Posterior cingulate gyrus (tissue), 11 donors: ENCODE measurements at regions not wholly inside any gene's neighbourhood (a gene's known extent, or its start where the extent isn't known, plus 50 kb on each side); places are given as distances from the start of the nearest gene placed in this dataset.
A peak's percentile ranks its signal among the peaks of the same experiment; 100 is the strongest.
"Not testable (repeated sequence)": the region's sequence is repeated elsewhere in the genome, so short reads cannot be mapped to it uniquely, and the experiment has no call there.

Source experiments
- DNase-seq, 10 donors: peaks; one replicate each; pipeline versions ENCODE4 v3.0.0 to v3.0.0-alpha.2; 2020 to 2021; ENCODE audit warnings: mixed read lengths in 3 of 10
- intact Hi-C: fragments of 100-400 bp; cut with DNase I; formaldehyde crosslinking; loops from one replicate; pipeline ENCODE4 v1.15.1; 2023

DNA sequence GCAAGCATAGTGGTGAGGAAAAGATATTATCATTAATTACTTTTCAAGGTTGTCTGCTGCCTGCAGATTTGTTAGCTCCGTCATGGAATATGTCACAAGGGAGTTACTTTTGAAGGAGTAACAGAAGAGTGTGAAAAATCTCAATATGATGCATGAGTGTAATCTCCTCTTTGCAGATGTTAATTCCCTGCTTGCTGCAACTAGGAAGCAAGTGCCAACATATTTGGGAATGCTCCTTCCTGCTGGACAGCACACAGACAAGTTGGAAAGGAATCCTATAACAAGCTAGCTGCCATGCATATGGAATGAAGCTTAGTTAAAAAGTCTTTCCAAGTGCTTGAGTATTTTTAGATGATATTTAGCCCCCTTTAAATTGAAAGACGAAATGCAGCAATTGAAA, 2023.6 kb upstream of the CDH6 start:
- DNase-seq = no peak
- intact Hi-C loops = no loop called here

DNA sequence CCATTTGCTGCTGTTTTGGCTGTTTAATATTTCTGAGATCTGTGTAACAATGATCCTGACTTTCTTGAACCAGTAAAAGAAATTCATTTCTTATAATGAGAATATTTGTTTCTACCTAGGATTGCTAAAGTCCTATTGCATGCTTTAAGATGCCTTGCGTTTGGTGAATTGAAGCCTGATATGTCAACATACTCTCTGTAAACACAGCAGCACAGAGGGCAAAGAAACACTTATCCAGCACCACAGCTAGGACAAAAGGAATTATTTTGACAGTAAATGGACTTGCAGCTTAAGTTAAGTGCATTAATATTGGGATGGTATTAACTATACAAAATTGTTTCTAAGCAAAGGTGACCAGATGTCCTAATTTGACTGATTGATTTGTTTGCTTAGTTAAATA, 2031.2 kb upstream of the CDH6 start:
- intact Hi-C loops = no loop called here
- DNase-seq = no peak

DNA sequence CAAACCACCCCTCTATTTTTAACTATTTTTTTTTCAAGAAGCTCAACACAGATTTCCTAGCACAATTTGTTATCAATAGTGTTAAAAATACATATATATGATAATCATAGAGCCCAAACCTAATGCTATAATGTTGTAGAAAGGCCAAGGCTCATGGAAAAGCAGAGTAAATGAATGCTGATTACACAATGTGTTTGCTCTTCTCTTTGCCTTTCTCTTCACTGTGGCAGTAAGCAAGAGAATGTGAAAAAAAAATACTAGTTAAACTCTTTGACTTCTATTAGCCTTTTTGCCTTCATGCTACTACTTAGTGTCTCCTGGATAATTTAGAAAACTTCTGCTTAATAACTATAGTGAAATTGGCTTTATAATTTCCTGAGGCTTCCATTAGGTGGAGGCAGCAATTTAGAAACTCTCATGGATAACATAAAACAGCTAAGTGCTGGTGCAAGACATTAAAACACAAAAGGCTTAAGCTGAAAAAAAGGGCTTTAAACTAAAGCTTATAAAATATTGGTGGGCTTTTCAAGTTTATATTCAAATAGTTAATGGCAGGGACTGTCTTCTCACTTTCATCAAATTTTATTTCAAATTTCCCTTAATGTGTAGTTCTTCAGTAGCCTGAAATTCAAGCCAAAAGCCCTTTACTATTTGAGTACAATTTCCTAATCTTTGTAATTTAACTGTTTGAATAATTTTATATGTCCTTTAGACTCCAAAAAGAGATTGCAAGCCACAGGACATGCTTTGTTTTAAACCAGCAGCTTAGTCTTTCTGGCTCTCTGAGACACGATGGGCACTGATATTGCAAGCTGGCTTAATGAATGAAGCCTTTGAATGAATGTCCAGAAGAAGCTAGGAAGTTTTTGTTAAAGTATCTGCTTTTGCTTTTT, 2031.8 kb upstream of the CDH6 start:
- intact Hi-C loops = no loop called here
- DNase-seq = no peak

DNA sequence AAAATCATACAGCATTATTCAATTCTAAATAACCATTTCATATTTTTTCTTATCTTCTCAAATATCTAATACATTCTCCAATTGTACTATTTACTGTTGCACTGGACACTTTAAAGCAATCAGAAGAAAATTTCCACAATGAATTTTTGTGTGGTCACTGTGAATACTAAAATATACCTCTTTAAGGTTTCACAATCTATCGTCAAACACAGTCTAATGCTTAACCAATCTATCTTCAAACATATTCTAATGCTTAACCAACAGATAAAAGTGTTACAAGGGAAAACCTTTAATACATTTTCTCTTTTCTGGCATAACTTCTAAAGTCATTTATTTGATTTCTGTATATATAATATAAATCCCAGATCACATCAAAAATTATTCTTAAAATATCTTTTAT, 2035.5 kb upstream of the CDH6 start:
- intact Hi-C loops = no loop called here
- no peak for DNase-seq

DNA sequence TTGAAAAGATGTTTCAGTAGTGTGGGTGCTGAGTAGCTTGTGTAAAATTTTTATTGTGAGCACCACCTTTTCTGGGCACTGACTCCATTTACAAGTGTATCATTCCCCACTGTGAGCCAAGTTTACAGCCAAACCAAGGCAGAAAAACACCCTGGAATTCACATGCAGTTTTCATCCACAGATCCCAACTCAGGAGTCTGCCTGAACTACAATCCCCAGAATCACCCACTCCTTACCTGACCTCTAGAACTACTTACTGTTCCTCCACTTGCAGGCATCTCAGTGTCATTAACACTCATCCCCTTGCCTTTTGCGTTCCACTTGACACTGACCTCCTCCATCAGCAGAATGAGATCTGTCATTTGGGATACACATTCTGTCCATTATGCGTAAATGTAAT, 2042.6 kb upstream of the CDH6 start:
- DNase-seq = no peak
- intact Hi-C loops = no loop called here

DNA sequence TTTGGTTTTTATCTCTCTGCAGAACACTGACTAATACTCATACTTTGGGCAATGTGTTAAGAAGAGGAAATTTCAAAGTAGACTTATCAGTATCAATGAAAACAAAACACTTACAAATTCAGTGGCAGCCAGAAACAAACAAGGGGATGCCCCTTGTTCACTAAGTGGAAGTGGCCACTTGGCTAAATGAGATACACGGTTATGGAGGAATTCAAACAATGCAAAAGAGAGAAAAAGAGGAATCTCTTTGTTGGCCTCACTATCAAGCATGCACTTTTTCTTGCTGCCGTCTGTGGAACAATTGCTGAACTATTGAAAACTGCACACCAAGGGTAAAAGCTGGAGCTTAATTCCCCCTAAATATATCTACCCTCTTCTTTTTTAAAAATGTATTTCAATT, 2044.9 kb upstream of the CDH6 start:
- intact Hi-C loops = no loop called here
- DNase-seq = no peak

DNA sequence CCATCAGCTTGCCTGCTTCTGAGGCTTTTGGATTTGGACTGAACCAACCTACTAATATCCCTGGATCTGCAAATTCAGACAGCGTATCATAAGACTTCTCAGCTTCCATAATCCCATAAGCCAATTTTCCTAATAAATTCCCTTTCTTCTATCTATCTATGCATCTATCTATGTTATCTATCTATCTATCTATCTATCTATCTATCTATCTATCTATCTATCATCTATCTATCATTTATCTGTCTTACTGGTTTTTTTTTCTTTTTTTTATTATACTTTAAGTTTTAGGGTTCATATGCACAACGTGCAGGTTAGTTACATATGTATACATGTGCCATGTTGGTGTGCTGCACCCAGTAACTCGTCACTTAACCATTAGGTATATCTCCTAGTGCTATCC, 2045.4 kb upstream of the CDH6 start:
- DNase-seq = no peak
- intact Hi-C loops = no loop called here

DNA sequence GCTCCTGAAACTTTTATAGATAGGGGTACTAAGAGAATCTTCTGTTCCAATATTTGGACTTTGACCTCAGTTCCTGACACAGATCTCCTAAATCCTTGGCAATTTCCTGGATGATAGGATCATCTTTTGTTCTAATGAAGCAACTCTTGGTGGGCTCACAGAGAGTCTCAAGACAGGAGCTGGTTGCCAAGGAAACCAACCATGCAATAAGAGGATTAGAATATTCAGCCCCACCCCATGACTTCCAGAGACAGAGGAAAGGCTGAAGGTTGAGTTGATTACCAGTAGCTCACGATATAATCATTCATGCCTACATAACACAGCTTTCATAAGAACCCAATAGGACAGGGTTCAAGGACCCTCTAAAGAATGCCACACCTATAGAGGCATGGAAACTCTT, 2050.2 kb upstream of the CDH6 start:
- intact Hi-C loops = no loop called here
- DNase-seq = no peak

DNA sequence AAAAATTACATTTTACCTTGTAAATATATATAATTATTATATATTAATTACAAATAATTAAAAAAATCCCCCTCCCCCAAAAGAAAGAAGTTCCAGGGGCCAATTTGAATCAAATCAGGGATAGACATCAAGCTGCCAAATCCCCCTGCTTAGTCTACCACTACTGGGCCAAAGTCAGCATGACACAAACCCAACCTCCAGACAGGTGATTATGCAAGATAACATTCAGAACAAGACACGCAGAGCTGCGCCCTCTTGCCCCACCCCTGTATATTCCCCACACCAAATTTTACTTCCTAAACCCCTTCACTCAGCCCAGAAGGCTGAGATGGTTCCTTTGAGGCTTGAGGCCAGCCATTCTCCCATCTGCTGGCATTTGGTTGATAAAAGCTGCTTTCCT, 2059.1 kb upstream of the CDH6 start:
- DNase-seq = no peak

DNA sequence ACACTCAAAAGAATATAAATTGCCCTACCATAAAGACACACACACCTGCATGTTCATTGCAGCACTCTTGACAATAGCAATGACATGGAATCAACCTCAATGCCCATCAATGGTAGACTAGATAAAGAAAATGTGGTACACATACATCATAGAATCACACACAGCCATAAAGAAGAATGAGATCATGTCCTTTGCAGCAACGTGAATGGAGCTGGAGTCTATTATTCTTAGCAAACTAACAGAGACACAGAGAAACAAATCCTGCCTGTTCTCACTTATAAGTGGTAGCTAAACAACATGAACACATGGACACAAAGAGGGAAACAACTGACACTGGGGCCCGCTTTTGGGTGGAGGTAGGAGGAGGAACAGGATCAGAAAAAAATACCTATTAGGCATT, 2062.2 kb upstream of the CDH6 start:
- intact Hi-C loops = no loop called here
- DNase-seq = no peak

More for the DNA sequence above, 2059.1 kb upstream of the CDH6 start:
- intact Hi-C loops = no loop called here

DNA sequence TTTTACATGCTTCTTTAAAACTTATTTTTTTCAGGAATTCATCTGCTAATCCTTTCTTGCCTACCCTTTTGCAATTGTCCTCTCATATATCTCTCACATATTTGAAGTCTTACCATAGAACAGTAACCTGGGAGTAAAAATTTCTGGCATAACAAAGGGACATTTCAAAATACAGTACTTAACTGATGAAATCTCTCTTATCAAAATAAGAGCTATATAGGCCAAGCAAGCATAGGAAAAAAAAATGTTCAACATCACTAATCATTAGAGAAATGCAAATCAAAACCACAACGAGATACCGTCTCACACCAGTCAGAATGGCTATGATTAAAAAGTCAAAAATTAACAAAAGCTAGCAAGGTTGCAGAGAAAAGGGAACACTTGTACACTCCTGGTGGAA, 2062.7 kb upstream of the CDH6 start:
- intact Hi-C loops = no loop called here
- no peak for DNase-seq

DNA sequence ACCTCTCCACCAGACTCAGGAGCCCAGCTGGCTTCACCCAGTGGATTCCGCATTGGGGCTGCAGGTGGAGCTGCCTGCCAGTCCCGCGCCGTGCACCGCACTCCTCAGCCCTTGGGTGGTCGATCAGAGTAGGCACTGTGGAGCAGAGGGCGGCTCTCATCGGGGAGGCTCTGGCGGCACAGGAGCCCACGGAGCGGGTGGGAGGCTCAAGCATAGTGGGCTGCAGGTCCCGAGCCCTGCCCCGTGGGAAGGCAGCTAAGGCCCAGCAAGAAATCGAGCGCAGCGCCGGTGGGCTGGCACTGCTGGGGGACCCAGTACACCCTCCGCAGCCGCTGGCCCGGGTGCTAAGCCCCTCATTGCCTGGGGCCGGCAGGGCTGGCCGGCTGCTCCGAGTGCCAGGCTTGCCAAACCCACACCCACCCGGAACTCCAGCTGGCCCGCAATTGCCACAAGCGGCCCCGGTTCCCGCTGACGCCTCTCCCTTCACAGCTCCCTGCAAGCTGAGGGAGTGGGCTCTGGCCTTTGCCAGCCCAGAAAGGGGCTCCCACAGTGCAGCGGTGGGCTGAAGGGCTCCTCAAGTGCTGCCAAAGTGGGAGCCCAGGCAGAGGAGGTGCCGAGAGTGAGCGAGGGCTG, 2065.8 kb upstream of the CDH6 start:
- peak in 2 of 10 donors; percentile 77 to 79 for DNase-seq
- intact Hi-C loops = not testable (repeated sequence)

DNA sequence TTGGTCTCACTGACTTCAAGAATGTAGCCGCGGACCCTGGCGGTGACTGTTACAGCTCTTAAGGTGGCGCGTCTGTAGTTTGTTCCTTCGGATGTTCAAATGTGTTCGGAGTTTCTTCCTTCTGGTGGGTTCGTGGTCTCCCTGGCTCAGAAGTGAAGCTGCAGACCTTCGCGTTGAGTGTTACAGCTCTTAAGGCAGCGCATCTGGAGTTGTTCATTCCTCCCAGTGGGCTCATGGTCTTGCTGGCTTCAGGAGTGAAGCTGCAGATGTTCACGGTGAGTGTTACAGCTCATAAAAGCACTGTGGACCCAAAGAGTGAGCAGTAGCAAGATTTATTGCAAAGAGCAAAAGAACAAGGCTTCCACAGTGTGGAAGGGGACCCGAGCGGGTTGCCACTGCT, 2067.0 kb upstream of the CDH6 start:
- peak in 1 of 10 donors; percentile 37 for DNase-seq
- intact Hi-C loops = not testable (repeated sequence)

DNA sequence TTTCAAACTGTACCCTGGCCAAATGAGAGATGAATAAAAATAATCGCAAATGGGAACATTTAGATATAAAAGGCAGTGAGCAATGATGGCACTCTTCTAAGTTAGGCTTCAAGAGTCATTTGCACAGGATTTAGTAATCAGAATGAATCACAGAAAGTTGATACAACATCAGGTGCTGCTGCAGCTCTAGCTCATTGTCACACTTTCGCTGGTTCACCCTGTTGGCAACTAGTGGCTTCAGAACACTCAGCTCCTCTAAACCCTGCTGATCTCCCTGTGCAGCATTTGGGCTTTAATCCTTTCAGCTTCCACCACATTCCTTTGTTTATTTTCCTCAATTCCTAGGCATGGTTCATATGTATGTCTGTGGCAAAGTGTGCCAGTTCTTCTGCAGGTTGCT, 2071.2 kb upstream of the CDH6 start:
- DNase-seq = no peak
- intact Hi-C loops = no loop called here

DNA sequence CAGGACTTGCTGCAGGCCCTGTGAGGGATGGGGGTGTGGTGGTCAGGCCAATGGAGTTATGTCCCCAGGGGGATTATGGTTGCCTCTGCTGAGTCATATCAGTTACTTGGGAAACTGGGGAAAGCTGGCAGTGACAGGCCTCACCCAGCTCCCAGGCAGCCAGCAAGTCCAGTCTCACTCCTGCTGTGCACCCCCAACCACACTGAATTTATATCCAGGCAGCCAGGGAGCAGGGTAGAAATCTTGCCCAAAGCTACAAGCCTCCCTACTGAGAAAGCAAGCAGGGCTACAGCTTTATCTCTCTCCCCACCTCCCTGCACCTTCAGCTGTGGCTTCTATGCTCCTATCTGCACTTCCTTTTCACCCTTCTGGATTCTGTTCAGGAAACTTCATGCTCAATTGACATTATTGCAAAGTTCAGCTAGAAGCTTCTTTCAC, 2076.0 kb upstream of the CDH9 start:
- intact Hi-C loops = no loop called here
- DNase-seq = peak in 1 of 10 donors; percentile 61

DNA sequence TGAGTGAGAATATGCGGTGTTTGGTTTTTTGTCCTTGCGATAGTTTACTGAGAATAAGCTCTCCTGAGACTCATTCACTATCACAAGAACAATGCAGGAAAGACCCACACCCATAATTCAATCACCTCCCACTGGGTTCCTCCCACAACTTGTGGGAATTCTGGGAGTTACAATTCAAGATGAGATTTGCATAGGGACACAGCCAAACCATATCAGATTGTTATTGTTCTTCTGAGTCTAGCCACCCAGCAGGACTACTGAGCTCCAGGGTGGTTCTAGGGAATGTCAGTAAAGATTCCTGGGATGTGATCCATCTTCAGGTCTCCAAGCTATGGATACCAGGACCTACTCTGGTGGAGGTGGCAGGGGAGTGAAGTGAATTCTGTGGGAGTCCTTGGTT, 2075.1 kb upstream of the CDH9 start:
- intact Hi-C loops = no loop called here
- no peak for DNase-seq

DNA sequence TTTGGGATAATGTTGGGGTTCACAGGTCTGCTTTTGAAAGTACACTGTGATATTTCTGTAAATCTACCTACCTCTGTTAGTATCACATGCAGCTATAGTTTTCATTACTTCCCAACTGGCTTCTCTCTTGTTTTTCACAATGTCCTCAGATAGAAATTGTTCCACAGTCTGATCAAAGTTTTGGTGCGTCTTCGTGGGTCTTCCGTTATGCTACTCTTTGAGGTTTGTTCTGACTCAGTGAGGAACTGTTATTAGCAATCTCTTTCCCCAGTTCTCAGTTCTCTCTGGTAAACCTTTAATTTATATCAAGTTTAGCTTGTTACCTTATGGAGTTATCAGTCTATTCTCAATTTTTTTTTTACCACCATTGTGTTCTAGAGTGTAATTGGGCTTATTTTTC, 2061.2 kb upstream of the CDH9 start:
- intact Hi-C loops = no loop called here
- DNase-seq = no peak

DNA sequence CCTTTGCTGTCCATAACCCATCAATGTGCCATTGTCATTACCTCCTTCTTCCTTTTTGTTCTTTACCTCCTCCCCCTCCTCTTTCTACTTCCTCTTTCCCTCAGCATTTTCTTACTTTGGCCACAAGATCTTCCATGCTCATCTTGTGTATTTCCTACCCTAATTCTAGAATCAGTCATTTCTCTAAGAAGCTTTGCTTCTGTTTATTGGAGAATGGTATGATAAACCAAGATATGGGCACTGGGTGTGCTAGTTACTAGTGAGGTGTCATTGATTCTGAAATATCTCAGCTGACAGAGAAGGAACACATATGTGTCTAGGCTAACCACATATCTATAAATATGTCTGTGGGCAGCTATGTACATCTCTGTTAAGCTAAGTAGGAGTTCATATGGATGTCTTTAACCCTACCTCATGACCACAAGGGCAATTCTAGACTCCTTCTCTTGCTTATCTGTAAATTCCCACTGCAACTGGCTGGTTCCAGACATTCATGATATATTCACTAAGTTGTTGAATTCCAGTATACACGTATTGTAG, 2051.3 kb upstream of the CDH9 start:
- intact Hi-C loops = no loop called here
- no peak for DNase-seq

DNA sequence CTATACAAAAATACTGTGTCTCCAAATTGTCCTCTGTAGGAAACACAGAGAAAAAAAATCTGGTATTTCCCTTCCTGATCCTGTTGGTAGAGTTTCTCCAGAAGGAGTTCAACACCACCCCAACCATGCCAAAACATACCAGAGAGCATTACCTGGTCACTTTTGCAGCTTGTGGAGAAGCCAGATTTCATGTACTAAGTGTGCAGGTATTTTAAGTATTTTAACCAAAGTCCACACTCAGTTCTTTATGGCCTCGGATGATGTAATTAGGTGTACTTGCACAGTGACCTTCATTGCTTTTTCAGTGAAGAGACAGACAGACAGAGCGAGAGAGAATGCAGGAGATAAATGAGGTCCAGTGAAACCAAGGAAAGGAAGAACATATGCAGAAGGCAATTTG, 2046.8 kb upstream of the CDH9 start:
- no peak for DNase-seq
- intact Hi-C loops = no loop called here

DNA sequence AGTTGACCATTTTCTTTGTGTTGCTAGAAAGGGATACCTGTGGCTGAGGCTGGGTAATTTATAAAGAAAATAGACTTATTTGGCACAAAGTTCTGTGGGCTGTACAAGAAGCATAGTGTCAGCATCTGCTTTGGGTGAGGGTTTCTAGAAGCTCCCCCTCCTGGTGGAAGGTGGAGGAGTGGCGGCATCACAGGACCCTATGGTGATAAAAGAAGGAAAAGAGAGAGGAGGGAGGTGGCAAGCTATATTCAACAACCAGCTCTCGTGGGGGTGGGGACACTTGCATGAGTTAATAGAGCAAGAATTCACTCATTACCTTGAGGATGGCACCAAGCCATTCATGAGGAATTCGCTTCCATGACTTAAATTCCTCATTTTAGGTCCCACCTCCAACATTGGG, 2041.4 kb upstream of the CDH9 start:
- DNase-seq = no peak
- intact Hi-C loops = no loop called here

DNA sequence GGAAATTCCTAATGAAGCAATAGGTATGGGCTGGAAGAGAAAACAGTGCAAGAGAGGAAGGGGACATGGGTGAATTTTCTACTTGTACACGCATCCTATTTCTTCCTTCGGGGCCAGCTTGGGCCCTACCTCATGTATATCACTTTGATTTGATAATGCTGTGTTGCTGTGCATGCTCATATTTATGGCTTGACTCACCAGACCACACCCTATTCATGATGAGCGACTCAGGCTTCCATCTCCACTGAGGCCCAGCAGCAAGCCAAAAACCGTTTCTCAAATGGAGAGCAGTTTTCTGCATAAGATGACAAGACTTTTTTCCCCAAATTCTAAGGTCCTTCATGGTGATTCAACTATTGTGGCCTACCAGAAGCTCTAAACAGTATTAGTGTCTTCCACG, 2039.1 kb upstream of the CDH9 start:
- DNase-seq = no peak
- intact Hi-C loops = no loop called here

DNA sequence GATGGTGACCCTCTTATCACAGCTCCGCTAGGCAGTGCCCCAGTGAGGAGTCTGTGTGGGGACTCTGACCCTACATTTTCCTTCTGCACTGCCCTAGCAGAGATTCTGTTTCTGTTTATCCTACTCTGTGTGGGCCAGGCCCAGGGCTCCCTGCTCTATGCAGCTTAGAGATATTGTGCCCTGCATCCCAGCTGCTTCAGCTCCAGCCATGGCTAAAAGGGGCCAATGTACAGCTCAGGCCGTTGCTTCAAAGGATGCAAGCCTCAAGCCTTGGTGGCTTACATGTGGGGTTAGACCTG, 2030.7 kb upstream of the CDH9 start:
- intact Hi-C loops = no loop called here

More for the DNA sequence above, 2030.7 kb upstream of the CDH9 start:
- no peak for DNase-seq
